Nephron (organoid): ENCODE measurements at regions not wholly inside any gene's neighbourhood (a gene's known extent, or its start where the extent isn't known, plus 50 kb on each side); places are given as distances from the start of the nearest gene placed in this dataset.

Source experiments
- H3K27ac Mint-ChIP-seq, 3 experiments: 2 replicates each; pipeline ENCODE4 v1.8.0; 2020; ENCODE audit warnings: mixed read lengths in 3 of 3, mild to moderate bottlenecking in 2 of 3, moderate library complexity in 1 of 3
- H3K27me3 Mint-ChIP-seq: 2 replicates; pipeline ENCODE4 v1.8.0; 2021; ENCODE audit warnings: low read depth, mild to moderate bottlenecking, moderate library complexity, mixed read lengths
- H3K36me3 Mint-ChIP-seq: 2 replicates; pipeline ENCODE4 v1.8.0; 2020; ENCODE audit warnings: low read depth, mixed read lengths
- H3K4me1 Mint-ChIP-seq: 2 replicates; pipeline ENCODE4 v1.8.0; 2020; ENCODE audit warnings: mixed read lengths
- H3K4me3 Mint-ChIP-seq, 3 experiments: 2 replicates each; pipeline ENCODE4 v1.8.0; 2020; ENCODE audit warnings: mild to moderate bottlenecking in 3 of 3, mixed read lengths in 3 of 3, moderate library complexity in 2 of 3
- H3K9me3 Mint-ChIP-seq: 2 replicates; pipeline ENCODE4 v1.8.0; 2020; ENCODE audit warnings: mixed read lengths
- CTCF ChIP-seq, 3 experiments: fragments of 200-600 bp; sonication (generic); IDR thresholded peaks; one replicate each; pipeline ENCODE4 v1.5.0; 2021; ENCODE audit warnings: antibody characterized with exemption in 3 of 3; ENCODE audit not compliant: unreplicated experiment in 3 of 3

DNA sequence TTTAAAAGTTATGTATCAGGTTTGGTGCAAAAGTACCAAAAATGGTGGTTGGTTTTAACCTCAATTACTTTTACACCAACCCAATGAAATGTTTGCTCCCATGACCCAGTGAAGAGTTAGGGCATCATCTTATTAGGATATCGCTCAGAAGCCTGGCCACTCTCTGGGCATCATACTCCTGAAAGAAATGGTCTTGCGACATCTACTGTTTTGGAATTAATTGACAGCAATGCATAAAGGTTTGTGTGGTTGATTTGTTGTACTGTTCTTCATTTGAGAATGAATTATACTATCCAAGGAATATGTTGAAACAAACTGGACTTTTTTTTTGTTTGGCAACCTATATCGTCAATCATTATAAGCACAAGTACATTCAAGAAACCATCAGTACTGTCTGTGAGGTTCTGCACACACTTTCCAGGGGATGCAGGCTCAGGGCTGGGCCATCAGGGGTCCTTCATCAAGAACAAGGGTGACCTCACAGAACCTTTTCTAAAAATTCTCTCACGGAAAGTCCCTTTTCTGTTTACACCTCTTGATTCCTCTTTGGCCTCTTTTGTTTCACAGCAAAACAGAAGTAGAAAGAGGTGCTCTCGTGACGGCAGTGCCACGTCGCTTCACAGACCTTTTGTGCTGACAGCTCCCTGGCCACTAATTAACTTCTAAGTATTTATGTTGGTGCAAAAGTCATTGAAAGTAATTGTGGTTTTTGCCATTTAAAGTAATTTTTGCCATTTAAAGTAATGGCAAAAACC, 117.2 kb upstream of the KLF6 start:
- TF ChIP-seq CTCF (IDR thresholded peaks at IDR 0.05; ENCODE audit: unreplicated experiment in 3 of 3) = no peak
- Mint-ChIP-seq H3K36me3 (no peaks in the 10 kb centered on the region), H3K27ac (no peak overlapping the region), H3K27me3 (no peaks in the 10 kb centered on the region), H3K9me3 (peaks cover 6% of the 10 kb centered on the region), H3K4me3 (no peak overlapping the region), H3K4me1 (peaks cover 4% of the 10 kb centered on the region)

DNA sequence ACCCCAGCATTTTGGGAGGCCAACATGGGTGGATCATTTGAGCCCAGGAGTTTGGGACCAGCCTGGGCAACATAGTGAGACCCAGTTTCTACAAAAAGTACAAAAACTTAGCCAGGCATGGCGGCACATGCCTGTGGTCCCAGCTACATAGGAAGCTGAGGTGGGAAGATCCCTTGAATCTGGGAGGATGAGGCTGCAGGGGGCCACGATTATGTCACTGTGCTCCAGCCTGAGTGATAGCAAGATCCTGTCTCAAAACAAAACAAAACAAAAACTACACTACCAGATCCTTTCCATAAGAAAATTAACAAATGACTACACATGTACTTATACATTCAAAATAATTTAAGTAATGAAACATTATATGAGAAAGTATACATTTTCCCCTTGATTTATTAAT, 116.4 kb upstream of the KLF6 start:
- H3K36me3 Mint-ChIP-seq = no peaks in the 10 kb centered on the region
- H3K4me3 Mint-ChIP-seq = no peak overlapping the region
- no peak for TF ChIP-seq CTCF (IDR thresholded peaks at IDR 0.05; ENCODE audit: unreplicated experiment in 3 of 3)
- peaks cover 4% of the 10 kb centered on the region for H3K4me1 Mint-ChIP-seq
- H3K27ac Mint-ChIP-seq = no peak overlapping the region
- H3K9me3 Mint-ChIP-seq = peaks cover 6% of the 10 kb centered on the region
- no peaks in the 10 kb centered on the region for H3K27me3 Mint-ChIP-seq

DNA sequence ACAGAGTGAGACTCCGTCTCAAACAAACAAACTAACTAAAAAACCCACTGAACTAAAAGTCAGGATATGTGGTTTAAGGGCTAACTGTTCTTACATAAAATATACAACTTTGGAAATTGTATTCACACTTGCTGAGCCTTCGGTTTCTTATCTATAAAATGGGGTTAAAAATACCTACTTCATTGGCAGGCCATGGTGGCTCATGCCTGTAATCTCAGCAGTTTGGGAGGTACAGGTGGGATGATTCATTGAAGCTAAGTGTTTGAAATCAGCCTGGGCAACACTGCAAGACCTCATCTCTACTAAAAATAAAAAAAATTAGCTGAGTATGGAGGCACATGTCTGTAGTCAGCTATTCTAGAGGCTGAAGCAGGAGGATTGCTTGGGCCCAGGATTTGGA, 115.4 kb upstream of the KLF6 start:
- no peak for TF ChIP-seq CTCF (IDR thresholded peaks at IDR 0.05; ENCODE audit: unreplicated experiment in 3 of 3)
- H3K36me3 Mint-ChIP-seq = no peaks in the 10 kb centered on the region
- H3K4me3 Mint-ChIP-seq = no peak overlapping the region

DNA sequence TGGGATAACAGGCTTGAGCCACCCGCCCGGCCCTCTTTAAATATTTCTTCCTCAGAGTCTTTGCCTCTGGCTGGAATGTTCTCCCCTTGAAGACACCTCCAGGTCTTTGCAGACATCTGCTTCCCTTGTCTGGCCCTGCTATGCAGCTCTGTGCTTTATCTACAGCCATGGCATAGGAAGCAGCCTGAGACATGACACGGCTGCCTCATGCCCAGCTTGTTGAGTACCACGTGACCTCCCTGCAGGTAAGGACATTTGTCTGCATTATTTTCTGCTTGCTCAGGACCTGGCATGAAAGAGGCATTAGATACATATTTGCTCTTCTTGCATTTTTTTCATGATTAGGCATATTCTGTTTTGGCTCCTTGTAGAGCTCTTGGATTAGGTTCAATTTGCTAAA, 113.8 kb upstream of the KLF6 start:
- Mint-ChIP-seq H3K9me3 (no peaks in the 10 kb centered on the region), H3K4me1 (peaks cover 10% of the 10 kb centered on the region), H3K4me3 (no peak overlapping the region), H3K36me3 (no peaks in the 10 kb centered on the region), H3K27me3 (no peaks in the 10 kb centered on the region), H3K27ac (peak overlapping the region in 2 of 3 experiments; percentile 23 to 48)
- TF ChIP-seq CTCF (IDR thresholded peaks at IDR 0.05; ENCODE audit: unreplicated experiment in 3 of 3) = no peak

More for the DNA sequence above, 115.4 kb upstream of the KLF6 start:
- Mint-ChIP-seq H3K4me1 (peaks cover 4% of the 10 kb centered on the region), H3K9me3 (peaks cover 6% of the 10 kb centered on the region), H3K27me3 (no peaks in the 10 kb centered on the region), H3K27ac (no peak overlapping the region)

DNA sequence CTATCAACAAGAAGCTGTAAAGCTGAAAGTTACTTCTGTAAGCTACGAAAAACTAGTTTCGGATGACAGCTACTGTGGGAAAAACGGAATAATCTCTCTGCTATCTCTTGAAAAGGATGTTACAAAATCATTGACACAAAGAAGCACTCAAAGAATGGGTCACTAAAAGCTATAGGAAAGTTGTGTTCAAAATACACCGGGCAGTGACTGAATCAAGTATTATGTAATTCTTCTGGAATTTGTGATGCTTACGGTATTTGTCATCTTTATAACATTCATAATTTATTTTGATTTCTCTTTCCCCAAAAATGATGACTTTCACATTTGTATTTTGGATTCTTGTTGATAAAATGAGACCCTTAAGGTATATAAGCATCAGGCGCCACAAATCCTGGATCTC, 112.1 kb upstream of the KLF6 start:
- Mint-ChIP-seq H3K36me3 (no peaks in the 10 kb centered on the region), H3K9me3 (no peaks in the 10 kb centered on the region), H3K27ac (no peak overlapping the region), H3K4me1 (peaks cover 14% of the 10 kb centered on the region), H3K27me3 (peaks cover 4% of the 10 kb centered on the region), H3K4me3 (no peak overlapping the region)
- no peak for TF ChIP-seq CTCF (IDR thresholded peaks at IDR 0.05; ENCODE audit: unreplicated experiment in 3 of 3)

DNA sequence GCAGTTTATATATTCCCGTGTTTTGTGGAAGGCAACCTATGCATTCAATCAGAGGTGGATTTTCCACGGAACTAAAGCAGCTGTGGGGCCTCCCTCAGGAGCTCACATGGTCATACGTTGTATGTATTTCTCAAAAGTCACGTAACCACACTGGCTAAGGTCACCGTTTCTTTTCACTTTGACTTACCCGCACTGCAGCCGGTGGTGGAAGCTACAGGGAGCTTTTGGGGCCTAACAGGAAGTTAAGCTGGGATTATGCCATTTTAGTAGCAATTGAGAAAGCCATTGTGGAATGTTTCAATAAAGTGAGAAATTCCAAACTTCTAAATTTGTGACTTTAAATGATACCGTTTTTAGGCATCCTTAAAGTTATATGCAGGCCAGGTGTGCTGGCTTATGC, 111.2 kb upstream of the KLF6 start:
- H3K4me1 Mint-ChIP-seq = peaks cover 14% of the 10 kb centered on the region
- H3K4me3 Mint-ChIP-seq = no peak overlapping the region
- H3K36me3 Mint-ChIP-seq = no peaks in the 10 kb centered on the region
- H3K27me3 Mint-ChIP-seq = peaks cover 4% of the 10 kb centered on the region
- H3K9me3 Mint-ChIP-seq = no peaks in the 10 kb centered on the region
- no peak overlapping the region for H3K27ac Mint-ChIP-seq
- no peak for TF ChIP-seq CTCF (IDR thresholded peaks at IDR 0.05; ENCODE audit: unreplicated experiment in 3 of 3)
